ENCODE measurements at regions not wholly inside any gene's neighbourhood (a gene's known extent, or its start where the extent isn't known, plus 50 kb on each side); places are given as distances from the start of the nearest gene placed in this dataset.

DNA sequence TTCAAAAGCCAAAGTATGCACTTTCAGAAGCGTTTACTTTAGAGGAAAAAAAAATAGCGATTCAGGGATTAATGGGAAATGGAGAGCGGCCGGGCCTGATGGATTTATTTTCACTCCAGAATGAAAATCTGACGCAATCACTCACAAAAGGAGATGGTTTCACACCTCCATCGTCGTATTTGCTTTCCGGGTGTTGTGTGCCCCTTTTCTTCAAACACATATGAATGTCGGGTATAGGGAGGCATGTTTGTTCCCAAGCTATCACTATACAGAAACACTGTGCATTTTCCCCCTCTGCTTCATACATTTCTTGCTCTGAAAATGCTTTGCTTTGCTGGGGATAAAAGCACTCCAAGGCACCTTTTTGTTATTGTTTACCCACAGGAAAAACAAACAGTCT lies 562.2 kb upstream of the ZFHX3 start:
- 44 to 57% (median 44%) methylated on average over 9 of the region's 9 CpGs for WGBS, 3 donors
- H3K27me3 ChIP-seq (ENCODE audit: insufficient read depth in 3 of 3, low read length in 2 of 3): peaks cover 0 to 3% (median 0%) of the 10 kb centered on the region in 3 donors
- no peaks in the 10 kb centered on the region for H3K9me3 ChIP-seq
- no peak overlapping the region for H3K27ac ChIP-seq
- DNase-seq (no peak), ATAC-seq (no peak)
- intact Hi-C loops (cut with DNase I): no loop called here
- TF ChIP-seq, protein P1, sequence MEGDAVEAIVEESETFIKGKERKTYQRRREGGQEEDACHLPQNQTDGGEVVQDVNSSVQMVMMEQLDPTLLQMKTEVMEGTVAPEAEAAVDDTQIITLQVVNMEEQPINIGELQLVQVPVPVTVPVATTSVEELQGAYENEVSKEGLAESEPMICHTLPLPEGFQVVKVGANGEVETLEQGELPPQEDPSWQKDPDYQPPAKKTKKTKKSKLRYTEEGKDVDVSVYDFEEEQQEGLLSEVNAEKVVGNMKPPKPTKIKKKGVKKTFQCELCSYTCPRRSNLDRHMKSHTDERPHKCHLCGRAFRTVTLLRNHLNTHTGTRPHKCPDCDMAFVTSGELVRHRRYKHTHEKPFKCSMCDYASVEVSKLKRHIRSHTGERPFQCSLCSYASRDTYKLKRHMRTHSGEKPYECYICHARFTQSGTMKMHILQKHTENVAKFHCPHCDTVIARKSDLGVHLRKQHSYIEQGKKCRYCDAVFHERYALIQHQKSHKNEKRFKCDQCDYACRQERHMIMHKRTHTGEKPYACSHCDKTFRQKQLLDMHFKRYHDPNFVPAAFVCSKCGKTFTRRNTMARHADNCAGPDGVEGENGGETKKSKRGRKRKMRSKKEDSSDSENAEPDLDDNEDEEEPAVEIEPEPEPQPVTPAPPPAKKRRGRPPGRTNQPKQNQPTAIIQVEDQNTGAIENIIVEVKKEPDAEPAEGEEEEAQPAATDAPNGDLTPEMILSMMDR (IDR thresholded peaks at IDR 0.05): no peak
- no peaks in the 10 kb centered on the region for H3K4me1 ChIP-seq
- no peaks in the 10 kb centered on the region for H3K36me3 ChIP-seq (ENCODE audit: insufficient read depth in 1 of 2, low read depth in 1 of 2)
- H3K4me3 ChIP-seq: no peak overlapping the region

DNA sequence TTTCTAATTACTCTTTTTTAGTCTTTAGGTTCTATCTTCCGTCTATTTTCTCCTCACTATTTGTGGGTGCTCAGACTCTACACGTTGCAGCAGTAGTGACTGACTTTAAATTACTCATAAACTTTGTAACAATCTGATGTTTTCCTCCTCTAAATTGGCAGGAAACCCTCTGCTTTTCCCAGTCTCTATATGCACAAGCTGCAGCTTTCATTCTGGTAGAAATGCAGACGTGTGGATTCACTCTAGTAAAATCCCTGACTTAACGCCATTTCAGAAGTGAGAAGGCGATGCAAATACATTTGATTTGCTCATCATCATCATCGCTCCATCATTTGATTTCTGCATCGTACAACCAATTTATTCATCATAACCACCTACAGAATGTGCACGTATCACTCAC lies 561.0 kb upstream of the ZFHX3 start:
- no peak for ATAC-seq
- peaks cover 0 to 3% (median 0%) of the 10 kb centered on the region in 3 donors for H3K27me3 ChIP-seq (ENCODE audit: insufficient read depth in 3 of 3, low read length in 2 of 3)

DNA sequence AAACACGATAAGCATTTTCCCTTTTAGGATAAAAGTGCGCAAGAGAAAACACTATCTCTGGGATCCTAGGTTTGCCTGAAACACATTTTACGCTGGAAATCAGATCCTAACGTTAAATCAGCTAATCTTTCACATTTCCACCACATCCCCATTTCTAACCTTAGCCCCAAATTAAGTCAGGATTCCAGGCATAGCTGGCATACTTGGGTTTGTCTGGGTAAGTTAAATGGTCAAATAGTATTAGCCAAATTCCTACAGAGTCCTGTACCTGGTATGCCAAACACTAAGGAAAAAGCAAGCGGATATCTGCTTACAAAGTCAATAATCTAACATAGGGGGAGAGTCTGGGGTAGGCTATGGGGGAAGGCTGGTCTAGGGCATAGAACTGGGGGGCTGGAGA lies 557.4 kb upstream of the ZFHX3 start:
- Histone ChIP-seq H3K4me3 (no peak overlapping the region), H3K36me3 (ENCODE audit: insufficient read depth in 1 of 2, low read depth in 1 of 2) (no peaks in the 10 kb centered on the region), H3K27ac (no peak overlapping the region), H3K9me3 (no peaks in the 10 kb centered on the region), H3K4me1 (no peaks in the 10 kb centered on the region), H3K27me3 (ENCODE audit: insufficient read depth in 3 of 3, low read length in 2 of 3) (peaks cover 0 to 3% (median 0%) of the 10 kb centered on the region in 3 donors)
- WGBS, 3 donors: 70 to 75% (median 73%) methylated on average over 5 of the region's 5 CpGs
- DNase-seq: no peak
- ATAC-seq: no peak
- intact Hi-C loops (cut with DNase I): no loop called here
- TF ChIP-seq, protein P1 (IDR thresholded peaks at IDR 0.05): no peak

More for the DNA sequence above, 561.0 kb upstream of the ZFHX3 start:
- Histone ChIP-seq H3K4me3 (no peak overlapping the region), H3K9me3 (no peaks in the 10 kb centered on the region), H3K36me3 (ENCODE audit: insufficient read depth in 1 of 2, low read depth in 1 of 2) (no peaks in the 10 kb centered on the region), H3K27ac (no peak overlapping the region), H3K4me1 (no peaks in the 10 kb centered on the region)
- 76 to 79% (median 77%) methylated on average over 8 of the region's 8 CpGs for WGBS, 3 donors
- TF ChIP-seq, protein P1 (IDR thresholded peaks at IDR 0.05): no peak
- intact Hi-C loops (cut with DNase I): no loop called here
- DNase-seq: no peak

DNA sequence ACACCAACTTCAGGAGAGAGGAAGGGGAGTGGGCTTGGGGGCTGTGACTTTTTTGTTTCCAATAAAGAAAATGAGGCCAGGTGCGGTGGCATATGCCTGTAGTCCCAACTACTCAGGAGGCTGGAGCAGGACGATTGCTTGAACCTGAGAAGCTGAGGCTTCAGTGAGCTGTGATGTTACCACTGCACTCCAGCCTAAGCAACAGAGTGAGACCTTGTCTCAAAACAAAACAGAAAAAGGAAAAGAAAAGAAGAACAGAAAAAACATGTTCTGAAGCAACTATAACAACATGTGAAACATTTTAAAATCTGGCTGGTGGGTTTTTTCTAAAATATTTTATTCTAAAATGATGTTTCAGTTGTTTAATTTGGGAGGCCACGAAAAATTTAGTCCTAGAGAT lies 554.0 kb upstream of the ZFHX3 start:
- Histone ChIP-seq H3K27ac (no peak overlapping the region), H3K27me3 (ENCODE audit: insufficient read depth in 3 of 3, low read length in 2 of 3) (no peaks in the 10 kb centered on the region), H3K36me3 (ENCODE audit: insufficient read depth in 1 of 2, low read depth in 1 of 2) (no peaks in the 10 kb centered on the region), H3K9me3 (no peaks in the 10 kb centered on the region), H3K4me1 (no peaks in the 10 kb centered on the region), H3K4me3 (no peak overlapping the region)
- 67 to 78% (median 76%) methylated on average over 3 of the region's 3 CpGs for WGBS, 3 donors
- intact Hi-C loops (cut with DNase I): no loop called here
- ATAC-seq (no peak), DNase-seq (no peak)
- TF ChIP-seq, protein P1 (IDR thresholded peaks at IDR 0.05): no peak

DNA sequence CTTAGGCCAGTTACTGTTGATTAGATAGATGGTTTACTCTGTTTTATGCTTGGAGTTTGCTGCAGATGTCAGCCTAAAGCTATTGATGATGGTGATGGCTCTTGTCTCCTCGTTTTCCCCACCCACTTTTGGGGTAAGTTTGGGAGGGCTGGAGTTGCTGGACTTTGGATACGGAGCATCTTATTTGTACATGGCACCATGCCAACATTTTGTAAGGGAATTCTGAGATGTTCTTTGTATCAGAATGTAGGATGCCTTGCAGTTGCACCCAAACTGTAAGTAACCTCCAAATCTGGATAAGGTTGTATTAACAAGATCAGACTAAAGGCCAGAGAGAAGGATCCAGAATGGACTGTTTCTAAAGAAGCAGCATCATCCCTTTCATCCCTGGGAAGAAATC lies 551.9 kb upstream of the ZFHX3 start:
- Histone ChIP-seq H3K9me3 (no peaks in the 10 kb centered on the region), H3K27ac (no peak overlapping the region), H3K27me3 (ENCODE audit: insufficient read depth in 3 of 3, low read length in 2 of 3) (no peaks in the 10 kb centered on the region), H3K4me3 (no peak overlapping the region), H3K4me1 (no peaks in the 10 kb centered on the region), H3K36me3 (ENCODE audit: insufficient read depth in 1 of 2, low read depth in 1 of 2) (no peaks in the 10 kb centered on the region)
- TF ChIP-seq, protein P1 (IDR thresholded peaks at IDR 0.05): no peak
- ATAC-seq (no peak), DNase-seq (no peak)
- WGBS, 3 donors: 60 to 64% (median 63%) methylated on average over 2 of the region's 2 CpGs
- intact Hi-C loops (cut with DNase I): no loop called here

Data from psoas muscle (tissue), 7 donors.